ENCODE measurements at regions not wholly inside any gene's neighbourhood (a gene's known extent, or its start where the extent isn't known, plus 50 kb on each side); places are given as distances from the start of the nearest gene placed in this dataset.

DNA sequence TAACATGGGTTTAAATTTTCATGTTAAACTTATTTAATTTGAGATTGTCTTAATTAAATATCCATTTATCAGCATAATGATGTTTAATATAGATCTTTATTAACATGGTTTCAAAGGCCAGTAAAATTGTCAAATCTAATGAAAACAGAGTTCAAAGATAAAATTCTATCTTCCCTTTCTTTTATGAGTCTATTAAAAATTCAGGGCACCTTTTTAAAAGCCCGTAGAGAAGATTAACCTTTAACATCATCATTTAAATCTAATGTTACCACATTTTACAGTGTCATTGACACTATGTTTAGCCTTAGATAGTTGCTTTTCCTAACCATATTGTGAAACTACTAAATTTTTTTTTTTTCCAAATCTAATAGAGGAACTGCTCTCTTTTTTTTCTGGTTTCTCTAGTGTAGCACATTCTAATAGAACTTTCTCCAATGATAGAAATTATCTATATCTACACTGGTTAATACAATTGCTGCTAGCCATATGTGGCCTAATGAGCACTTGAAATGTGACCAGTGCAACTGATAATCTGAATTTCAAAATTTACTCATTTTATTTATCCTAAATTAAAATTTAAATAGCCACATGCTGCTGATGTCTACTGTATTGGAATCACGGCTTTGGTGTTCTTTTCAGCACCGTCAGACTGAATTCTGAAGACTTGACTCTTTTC is 410.9 kb downstream of the UTRN start:
- no peak for DNase-seq

DNA sequence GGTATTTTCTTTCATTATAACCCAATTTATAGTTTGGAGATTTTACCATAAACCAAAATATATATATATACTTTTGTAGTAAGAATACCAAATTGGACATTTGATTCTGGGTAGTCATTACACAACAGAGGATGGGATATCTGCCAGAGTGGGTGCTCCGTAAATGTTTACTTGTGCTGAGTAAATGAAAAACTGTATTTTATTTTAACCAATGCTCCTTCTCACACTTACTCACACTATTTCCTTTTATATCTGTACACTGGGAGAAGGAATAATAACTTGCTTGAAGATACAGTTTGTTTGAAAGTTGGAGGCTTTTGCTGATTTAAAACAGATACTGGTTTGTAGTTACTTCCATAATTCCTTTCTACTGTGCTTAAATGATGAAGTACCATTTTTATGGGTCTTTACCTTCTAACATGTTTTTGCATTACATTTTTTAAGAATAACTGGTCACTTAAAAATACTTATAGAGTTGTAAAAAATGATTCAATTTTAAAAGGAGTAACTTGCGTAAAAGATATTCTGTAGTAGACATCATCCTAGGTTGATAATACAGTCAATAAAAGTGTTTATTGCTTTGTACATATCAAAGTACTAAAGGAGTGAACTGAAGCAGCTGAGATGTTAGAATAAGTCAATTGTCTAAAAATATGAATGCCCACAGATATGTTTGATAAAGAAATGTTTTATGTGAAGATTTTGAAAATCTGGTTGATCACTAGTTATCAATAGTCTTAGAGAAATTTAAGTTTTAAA is 411.7 kb downstream of the UTRN start:
- no peak for DNase-seq

DNA sequence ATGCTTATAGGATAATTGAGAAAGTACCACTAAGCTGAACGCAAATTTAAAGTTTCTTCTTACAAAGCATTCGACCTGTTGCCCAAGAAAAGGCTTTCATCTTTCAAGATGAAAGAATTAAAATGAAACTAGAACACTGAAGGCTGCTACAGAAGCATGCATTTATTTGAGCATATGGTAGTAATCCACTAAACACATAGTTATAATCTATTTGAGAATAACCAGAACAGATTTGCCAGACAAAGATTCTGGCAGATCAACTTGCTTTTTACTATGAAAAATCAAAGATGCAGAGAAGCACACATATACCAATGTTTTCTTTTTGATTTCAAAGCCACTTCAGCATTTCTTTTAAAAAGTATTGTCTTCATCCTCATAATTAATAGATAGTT is 412.2 kb downstream of the UTRN start:
- DNase-seq = no peak

DNA sequence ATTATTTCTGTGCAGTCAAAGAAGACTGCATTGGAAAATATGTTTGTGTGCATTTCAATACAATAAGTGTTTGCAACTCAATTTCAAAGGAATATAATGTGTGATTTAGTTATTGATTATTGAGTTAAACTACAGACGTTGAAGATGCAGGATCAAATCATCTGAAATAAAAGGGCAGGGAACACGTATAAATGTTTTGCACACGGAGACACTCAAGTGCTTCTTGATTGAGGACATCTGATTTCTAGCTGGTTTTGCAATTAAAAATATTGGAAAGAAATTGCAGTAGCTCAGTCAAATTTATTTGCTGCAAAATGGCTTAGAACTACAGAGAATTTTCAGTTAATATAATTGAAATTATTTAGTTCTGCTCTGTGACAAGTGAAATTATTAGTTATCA is 412.7 kb downstream of the UTRN start:
- DNase-seq = no peak

DNA sequence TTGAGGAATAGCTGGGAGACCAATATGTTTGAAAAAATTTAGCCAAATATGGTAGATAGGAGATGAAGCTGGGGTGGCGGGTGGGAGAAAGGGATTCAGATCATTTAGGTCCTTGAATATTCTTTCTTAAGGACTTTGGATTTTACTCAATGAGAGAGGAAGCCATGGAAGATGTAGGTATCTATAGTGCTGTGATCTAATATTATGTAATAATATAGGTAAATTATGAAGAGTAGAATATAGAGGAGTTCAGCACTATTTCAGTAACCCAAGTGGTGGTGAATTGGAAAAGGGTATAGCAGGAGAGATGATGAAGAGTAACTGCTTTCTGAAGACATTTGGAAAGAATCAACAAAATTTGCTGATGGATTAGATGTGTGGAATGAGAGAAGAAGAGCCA is 417.6 kb downstream of the UTRN start:
- DNase-seq = no peak

DNA sequence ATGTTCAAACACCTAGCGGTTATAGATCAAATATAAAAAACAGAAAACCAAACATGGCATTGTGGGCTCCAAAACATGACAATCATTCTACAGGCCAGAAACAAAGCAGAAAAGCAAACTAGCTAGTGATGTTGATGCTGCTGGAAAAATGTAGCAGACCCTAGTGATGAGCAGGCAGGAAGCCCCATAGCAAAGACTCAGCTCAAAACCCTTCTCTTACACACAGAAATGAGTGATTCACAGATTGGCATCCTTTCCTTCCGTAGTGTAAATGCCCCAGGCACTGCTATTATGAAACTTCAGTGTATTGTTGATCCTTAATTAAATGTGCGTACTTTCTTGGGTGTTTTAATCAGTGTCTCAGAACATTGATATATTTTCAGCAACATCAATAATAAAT is 425.1 kb downstream of the UTRN start:
- no peak for DNase-seq

DNA sequence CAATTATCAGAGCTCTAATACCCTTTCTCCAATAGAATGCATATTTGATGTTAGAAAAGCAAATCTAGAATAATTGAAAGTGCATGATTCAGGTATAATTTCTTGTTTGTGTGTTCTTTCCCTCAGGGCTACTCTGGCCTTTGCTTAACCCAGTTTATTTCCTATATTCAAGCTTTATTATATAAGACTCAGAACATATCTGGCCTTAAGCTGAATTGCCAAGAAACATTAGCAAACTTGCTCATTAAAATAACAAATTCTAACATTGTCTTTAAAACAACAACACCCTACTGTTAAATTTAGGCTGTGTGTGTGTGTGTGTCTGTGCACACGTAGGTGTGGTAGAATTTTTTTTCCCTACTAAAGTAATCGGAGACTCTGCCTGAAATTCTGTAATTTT is 426.5 kb downstream of the UTRN start:
- no peak for DNase-seq

DNA sequence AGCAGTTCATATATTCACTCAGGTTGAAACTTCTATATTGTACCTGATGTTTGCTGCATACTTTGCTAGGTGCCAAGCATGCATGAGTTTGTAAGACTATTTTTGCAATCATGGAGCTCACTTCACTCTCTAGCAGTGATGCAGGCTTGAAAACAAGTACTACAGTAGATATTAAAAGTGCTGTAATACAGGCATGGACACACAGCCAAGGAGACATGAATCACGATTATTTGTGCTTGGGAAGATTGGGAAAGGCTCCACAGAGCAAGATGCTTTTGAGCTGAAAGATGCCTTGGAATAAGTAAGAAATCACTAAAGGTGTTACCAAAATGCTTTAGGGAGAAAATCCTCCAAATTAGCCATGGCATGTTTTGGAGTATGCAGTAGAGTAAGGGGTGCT is 427.4 kb downstream of the UTRN start:
- DNase-seq = no peak

DNA sequence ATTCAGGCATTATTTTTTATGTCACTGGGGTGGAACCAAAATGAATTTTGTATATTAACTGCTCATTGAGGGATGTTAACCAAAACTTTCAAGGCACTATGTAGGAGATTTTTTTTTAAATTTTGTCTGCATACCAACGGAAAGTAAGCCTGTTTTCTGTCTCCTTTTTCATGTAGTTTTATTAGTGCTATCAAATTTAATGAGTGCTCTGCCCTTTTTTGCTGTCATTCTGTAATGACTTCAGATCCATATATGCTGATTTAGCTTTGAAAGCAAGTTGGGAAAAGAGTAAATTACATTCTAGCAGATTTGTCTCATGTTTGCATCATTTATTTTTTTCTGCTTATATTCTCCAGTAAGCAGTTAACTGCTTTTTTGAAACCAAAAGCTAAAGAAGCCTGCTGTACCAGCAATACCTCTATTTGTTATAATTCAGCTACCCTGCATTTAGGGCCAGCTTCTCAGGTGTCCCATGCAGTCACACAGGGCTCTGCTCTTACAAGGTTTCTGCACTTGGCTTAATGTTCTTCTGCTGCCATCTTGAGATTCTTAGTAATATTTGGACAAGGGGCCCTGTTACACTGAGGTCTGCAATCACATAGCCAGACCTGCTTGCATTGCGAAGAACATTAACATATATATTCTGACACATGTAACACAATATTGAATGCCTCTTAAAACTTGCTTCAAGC is 429.0 kb downstream of the UTRN start:
- no peak for DNase-seq

DNA sequence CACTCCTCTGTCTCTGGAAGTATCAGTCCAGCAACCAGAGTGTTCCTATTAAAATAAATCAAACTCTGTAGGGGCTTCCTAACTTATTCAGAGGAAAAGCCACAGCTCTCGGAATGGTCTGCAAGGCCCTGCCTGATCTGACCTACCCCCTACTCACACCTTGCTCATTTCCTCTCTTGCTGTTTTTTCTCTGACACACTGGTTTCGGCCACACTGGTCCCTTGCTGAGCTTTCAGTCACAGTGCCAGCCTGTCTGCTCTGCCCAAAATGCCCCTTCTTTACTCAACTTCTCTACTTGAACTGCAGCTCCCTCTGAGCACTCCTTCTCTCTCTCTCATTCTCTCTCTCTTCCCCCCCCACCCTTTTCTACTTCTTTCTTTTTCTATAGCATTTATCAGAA is 430.2 kb downstream of the UTRN start:
- DNase-seq = no peak

DNA sequence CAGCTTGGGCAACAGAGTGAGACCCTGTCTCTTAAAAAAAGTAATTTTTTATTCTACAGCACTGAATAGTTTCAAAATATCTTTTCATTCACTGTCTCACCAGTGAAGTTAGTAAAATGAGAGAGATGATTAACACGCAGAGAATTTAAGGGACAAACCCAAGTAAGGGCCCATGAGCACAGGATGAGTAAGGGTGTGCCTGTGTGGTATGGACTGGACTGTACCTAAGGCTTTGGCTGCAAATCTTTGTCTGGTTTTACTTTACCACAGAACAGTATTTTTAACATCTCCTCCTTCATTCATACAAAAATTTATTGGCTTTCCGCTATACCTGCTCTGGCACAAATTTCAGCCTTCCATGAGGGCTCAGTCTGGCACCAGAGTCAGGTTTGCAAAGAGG is 433.3 kb downstream of the UTRN start:
- no peak for DNase-seq

DNA sequence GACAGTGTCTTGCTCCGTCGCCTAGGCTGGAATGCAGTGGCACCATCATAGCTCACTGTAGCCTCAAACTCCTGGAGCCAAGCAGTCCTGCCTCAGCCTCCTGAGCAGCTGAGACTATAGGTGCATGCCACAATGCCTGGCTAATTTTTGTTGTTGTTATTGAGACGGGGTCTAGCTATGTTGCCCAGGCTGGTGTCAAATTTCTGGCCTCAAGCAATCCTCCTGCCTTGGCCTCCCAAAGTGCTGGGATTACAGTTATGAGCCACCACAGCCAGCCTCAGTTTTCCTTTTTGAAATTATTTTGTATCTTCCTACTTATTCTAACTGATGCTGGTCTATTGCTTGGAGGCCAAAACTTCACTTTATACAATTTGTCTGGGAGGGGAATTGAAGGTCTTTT is 436.1 kb downstream of the UTRN start:
- no peak for DNase-seq

DNA sequence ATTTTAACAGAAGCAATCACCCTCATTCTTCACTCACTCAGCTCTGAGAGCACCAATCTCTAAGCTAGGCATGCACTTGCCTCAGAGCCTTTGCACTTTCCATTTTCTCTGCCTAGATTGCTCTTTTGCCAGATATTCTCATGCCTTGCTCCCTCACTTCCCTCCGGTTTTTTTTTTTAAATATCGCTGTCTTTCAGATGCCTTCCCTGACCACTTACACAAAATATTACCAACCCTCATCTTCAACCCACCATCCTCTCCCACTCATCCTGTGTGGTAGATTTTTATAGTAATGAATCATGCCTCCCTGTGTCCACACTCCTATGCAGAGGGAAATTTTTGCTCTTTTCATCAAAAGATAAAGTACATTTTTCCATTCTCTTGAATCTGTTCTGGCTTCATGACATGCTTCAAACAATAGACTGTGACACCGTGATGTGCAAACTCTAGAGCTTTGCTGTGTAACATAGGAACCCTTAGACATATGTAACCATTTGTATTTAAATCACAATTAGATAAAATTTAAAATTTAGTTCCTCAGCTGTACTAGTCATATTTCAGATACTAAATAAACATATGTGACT is 437.1 kb downstream of the UTRN start:
- no peak for DNase-seq

DNA sequence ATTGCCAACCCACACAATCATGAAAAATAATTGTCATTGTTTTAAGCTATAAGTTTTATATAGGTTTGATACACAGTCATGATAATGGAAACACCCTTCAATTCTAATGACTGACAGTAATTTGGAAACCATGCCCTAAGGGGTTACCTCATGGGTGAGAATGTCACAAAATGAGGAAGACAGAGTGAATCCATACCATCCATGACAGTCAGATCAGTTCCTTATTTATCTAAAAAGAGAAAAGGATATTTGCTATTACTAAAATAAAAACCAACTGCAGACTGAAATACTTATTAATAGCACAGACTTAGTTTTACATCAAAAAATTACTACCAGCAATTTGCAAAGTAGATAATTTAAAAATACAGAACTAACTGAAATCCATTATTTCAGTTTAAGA is 437.8 kb downstream of the UTRN start:
- DNase-seq = no peak

DNA sequence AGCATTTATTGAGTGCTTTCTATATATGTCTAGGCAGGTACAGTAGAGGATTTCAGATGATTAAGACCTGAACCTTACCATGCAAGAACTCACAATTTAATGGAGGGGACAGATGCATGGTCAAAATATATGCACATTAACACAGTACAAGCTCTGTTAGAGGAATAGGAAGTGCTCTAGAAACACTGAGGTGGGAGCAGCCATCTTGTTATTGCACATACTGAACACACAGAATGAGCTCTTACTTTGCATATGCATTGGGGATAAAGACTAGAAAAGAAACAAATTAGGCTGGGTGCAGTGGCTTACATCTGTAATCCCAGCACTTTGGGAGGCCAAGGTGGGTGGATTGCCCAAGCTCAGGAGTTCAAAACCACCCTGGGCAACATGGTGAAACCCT is 438.3 kb downstream of the UTRN start:
- no peak for DNase-seq

DNA sequence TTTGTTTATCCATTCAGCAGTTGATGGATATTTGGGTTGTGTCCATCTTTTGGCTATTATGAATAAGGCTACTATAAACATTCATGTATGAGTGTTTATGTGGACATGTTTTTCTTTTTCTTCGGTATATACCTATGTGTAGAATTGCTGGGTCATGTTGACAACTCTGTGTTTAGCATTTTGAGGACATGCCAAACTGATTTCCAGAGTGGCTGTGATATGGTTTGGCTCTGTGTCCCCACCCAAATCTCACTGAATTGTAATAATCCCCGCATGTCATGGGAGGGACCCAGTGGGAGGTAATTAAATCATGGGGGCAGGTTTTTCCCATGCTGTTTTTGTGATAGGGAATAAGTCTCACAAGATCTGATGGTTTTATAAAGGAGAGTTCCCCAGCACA is 439.7 kb downstream of the UTRN start:
- no peak for DNase-seq

DNA sequence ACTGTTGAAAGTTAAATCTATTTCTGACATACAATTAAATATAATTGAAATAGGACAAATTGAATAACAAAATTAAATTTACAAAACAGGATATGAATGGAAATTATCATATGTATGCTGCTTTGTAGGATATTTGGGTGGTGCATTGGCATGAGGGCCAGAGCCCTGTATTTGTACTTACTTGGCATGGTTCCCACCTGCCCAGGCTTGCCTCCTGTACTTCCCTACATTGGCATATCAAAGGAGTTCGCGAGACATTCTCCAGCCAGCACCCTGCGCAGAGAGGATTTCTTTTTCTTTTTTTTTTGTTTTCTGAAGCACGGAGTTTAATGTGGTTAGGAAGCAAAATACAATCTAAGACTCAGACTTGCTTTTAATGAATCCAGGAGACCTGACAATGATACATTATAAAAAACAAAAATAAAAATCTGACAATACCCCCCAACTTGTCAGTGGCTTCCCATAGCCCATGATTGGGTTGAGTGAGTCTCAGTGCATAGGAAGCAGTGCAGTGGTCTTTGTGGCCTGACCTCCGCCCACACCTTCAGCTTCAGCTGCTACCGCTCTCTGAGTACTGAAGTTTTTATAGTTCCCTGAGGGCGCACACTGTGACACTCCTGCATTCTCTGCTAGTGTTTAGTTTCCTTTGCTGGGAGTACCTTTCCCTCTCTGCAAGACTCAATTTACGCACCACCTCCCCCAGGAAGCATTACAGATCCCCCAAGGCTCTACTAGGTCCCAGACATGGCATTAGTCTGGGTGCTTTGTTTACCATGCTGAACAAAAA is 440.8 kb downstream of the UTRN start:
- DNase-seq = no peak

DNA sequence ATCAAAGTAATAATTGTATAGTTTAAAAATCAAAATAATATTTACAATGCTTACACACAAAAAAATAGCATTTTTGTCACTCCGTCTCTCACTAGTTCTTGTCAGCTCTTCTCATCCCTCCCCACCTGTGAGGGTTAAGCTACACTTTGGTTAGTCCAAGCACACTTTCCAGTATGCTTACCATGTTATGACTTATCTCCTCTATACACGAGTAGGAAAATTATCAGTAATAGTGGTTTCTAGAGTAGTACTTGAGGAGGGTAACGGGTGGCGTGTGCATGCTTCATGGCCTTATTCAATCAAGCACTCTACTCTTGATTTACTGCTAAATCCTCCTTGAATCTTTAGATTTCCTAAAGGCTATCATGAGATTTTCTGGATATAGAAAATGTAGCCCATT is 443.7 kb downstream of the UTRN start:
- DNase-seq = no peak

DNA sequence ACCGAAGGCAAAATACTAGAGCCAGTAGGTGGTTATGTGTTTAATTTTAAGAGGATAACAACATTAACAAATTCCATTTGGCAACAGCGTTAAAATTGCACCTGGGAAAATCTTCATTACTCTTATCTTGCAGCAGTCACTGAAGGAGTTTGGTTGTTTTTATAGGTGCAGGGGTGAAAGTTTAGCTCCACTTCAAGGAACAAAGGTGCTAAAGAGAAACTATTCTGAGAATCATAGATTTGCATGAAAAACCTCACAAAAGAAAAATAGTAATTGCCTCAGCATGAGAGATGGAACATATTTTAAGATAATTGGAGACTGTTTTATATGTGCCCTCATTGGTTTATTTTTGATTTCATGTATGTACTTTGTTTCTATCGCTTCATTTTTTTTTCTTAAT is 444.4 kb downstream of the UTRN start:
- no peak for DNase-seq

DNA sequence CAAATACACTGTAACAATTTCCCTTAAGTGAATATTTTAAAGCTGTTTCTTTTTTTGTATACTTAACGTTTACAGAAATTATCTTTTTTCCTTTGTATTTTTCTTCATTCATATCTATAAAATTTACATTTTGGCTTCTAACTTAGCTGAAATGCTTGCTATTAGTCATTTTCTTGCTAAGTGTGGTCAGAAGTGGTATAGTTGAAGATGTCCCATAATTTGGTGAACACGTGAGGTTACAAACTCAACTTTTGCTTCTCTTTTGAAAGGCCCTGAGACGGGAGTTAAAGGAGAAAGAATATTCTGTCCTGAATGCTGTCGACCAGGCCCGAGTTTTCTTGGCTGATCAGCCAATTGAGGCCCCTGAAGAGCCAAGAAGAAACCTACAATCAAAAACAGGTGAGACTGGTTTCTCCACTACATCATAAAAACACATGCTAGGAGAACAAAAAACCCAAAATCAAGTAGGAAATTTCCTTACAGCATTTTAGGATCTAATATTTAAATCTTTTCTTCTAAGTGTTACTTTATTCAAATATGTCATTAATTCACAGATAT is 445.0 kb downstream of the UTRN start:
- no peak for DNase-seq

DNA sequence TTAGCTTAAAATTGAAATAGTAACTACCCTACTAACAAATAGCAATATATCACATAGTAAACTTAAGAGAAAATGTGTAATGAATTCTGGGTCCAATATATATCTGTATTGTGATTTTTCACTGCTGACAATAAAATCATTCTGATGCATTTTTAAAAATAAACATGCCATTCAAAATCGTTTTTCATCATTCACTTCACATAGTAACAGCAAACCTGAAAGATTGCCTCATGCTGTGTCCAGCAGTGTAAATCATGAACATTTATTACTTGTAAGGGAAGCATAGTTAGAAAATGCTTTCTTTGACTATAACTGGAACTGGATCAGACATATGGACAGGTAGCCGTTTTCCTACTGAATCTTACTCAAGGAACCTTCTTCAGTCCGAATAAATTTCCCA is 446.1 kb downstream of the UTRN start:
- DNase-seq = no peak

DNA sequence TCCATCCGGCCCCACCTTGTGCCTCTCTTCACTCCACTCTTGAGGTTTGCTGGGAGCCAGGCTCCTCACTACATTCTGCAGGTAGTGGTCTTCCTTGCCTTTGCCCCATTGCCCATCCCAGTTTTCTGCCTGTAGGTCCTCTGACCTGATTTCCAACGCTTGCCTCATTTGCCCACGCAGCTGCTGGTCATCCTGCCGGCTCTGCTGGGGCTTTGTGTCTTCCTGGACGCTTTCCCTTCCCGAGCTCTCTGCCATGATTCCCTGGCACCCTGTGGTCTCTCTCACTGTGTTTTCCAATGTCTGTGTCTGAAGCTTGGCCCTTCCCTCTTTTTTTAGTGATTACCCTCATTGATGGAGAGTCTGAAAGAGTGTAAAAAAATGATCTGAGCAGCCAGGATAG is 451.6 kb downstream of the UTRN start:
- DNase-seq = no peak

DNA sequence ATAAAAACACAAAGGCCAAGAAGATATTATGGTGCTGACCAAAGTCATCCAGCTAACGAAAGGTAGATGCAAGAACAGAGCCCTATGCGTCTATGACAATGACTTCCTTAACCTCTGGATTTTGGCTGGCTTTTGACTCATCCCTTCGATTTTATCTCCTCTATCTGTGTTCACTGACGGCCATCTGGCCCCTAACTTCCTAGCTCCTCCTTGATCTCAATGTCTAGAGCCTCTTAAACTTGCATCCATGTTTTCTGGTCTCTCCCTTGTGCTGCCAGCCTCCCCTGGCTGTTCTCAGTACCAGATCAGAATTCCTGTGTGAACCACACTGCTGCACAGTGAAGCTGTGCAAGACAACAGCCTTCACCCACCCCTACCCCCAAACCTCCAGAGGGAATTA is 452.9 kb downstream of the UTRN start:
- no peak for DNase-seq

Measured in NCI-H1930 (cell line).